ENCODE measurements at regions not wholly inside any gene's neighbourhood (a gene's known extent, or its start where the extent isn't known, plus 50 kb on each side); places are given as distances from the start of the nearest gene placed in this dataset.

- DNase-seq, result no peak
Measured at GRCh38 chr1:4090976-4091660, 191.0 kb upstream of the C1orf174 start.

GRCh38 chr1:4091996-4092395 lies 191.9 kb upstream of the C1orf174 start:
- no peak for DNase-seq

DNA sequence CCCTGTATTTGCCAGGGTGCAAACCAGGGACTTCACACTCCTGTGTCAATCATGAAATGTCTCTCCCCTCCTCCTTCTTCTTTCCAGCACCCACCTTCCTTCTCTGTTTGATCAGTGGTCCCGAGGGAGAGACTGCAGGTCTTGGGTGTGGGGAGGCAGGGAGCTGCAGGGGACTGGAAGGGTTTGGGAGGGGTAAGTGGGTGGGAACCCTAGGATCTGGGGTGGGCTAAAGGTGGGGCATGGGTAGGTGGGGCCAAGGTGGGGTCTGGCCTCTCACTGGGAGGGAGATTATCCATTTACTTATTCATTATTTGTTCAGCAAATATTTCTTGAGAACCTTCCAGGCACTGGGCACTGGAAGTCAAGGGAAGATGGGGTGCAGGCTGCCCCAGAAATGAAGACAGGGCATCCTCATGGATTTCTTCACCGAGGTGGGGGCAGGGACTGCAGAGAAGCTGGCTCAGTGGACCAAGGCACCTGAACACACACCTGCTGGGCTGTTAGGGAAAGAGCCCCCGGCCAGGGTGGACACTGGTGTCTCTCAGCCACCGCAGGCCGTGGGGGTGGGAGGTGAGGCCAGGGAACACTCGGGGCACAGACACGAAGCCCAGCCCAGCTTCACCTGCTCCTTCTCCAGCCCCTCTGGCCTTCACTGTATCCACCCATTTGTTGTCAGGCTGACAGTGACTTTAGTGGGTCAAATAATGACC lies 193.9 kb upstream of the C1orf174 start:
- DNase-seq, result no peak

DNA sequence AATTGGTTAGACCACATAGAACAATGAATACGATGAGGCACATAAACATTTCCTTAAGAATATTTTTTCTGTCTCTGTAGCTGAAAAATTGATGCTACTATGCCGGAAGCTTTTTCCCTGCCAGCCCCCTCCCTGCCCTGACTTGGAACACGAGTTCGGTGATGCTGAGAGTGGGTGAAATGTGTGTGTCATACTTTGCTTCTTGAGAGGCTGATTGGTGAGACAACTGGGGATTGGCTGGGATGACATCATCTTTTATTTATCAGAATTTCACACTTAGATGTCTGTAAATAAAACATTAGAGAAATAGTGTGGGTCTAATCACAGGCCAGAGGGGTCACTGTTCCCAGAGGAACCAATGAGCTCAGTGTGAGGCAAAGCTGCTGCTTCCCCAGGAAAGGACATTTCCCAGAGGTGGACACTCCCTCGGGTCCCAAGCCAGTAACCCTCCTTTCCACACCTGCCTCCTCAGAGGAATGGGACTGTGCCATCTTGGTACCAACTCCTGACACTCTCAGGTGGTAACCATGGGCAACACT lies 195.4 kb upstream of the C1orf174 start:
- no peak for DNase-seq

- DNase-seq, result no peak
Measured at GRCh38 chr1:4101459-4102161, 201.5 kb upstream of the C1orf174 start.

DNA sequence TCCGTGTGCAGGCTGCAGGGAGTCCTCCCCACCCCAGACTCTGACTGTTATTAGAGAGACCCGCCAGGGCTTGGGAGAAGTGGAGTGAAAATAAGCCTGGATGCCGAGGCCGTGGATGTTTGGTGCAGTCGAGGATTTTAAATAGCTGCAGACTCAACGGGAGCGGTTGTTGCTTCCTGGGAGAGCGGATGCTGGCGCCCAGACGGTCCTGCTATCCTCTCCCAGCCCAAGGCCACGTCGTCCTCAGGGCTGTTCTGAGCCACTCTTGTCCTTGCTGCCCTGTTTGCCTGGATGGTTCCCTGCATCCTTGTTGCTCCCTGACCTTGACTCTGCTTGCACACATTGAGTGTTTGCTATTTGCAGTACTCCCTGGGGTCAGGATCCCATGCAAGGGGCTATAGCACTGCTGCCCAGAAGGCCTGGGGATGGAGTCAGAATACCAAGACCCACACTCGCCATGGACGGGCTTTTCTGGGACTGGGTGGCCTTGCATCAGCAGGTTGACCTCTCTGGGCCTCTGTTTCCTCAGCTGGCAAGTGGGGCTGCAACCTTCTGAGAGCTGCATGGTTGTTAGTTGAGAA lies 205.3 kb upstream of the C1orf174 start:
- no peak for DNase-seq

DNA sequence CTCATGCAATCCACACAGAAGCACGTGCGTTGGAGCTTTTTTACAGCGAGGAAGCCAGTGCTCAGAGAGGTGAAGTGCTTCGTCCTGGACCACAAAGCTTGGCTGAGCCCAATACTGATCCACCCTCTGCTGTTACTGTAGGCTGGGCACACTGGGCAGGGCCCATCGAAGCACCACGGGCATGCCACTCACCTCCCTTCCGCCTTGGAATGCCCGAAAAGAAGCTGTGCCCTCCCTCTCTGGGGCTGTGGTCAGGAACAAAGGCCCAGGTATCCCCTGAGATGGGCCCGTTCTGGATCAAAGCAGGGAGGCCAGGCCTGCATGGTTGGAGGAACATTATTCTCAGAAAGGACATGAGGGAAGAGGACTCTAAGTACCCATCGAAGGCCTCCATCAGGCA lies 206.7 kb upstream of the C1orf174 start:
- no peak for DNase-seq

GRCh38 chr1:4107291-4107690 lies 207.2 kb upstream of the C1orf174 start:
- DNase-seq, result no peak

DNA sequence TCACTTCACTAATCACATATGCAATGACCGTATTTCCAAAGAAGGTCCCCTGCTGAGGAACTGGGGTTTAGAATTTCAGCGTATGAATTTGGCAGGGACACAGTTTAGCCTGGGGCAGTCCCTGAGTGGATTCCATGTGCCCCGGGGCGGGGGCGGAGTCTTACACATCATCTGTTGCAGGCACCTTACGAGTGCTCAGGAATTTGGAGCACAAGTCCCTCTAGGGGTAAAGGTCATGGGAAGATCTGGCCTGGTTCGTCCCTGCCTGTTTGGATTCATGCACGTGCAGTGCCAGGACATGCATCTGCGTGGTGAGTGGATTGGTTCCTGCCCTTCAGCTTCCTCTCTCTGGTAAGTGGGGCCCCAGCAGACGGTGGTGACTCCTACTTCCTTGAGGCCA lies 208.3 kb upstream of the C1orf174 start:
- DNase-seq, result no peak

DNA sequence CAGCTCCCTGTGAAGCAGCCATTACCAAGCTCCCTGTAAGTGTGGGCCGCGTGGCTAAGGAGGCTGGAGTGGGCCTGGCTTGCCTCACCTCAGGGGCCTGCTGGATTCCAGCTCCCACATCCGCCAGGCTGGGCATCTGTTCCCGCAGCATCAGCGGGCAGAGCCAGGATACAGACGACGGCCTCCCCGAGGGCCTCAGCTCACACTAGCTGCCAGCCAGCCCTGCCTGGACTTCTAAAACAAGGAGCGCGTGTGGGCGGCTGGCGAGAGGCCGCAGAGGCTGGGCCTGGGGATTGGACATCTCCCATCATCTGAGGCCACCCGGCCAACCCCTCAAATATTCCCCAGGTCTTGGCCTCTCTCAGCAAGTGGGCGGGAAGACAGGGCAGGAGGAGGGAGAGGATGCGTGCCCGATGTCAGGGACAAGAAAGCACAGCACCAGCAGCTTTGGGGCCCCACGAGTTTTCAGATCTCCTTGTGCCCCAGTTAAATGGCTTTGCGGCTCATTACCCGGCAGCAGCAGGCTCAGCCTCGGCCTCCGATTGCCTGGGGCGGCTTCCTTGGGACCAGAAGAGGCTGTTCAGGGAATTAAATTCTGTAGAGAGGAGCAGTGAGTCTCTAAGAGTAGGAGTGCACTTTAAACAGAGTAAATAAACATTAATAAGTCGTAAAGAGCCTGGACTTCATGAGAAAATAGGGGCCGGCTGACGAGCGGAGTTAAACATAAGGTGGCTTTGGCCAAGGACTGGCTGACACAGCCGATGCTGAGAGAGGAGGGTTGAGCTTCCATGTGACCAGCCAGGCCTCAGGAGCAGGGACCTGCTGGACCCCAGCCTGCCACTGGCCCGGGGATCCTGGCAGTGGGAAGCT lies 208.9 kb upstream of the C1orf174 start:
- DNase-seq, result no peak

DNA sequence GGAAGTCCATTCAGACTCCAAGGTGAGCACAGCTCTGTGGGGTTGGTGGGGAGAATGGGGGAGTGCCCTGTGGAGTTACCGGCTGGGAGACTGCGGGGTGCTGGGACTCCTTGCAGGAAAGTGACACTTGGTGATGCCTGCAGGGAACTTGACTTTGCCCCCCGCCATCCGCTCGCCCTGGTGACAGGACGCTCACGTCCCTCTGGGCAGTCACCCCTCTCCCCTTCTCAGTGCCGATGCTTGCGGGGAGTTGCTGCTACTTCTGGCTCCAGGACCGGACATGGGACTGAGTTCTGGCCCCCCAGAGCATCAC lies 209.5 kb upstream of the C1orf174 start:
- no peak for DNase-seq

- DNase-seq, result no peak
Measured at GRCh38 chr1:4110888-4111287, 210.8 kb upstream of the C1orf174 start.

GRCh38 chr1:4113897-4114296 lies 213.8 kb upstream of the C1orf174 start:
- no peak for DNase-seq

GRCh38 chr1:4115191-4115900 lies 215.3 kb upstream of the C1orf174 start:
- no peak for DNase-seq

DNA sequence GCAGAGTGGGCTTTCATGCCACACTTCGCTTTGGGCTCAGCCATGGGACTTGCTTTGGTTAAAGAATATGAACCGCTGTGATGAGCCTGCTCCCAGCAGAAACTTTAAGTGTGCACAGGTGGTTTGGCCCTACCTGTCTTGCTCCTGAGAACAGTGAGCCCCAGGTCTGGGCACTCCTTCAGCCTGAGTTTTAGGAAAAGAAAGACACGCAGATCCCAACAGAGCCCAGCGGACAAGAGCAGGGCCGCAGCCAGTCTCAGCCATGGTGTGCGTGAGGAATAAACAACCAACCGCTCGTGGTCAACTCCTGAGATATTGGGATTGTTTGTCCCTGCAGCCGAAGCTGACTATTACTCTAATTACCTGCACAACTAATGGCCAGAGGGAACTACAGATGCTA lies 217.1 kb upstream of the C1orf174 start:
- no peak for DNase-seq

DNA sequence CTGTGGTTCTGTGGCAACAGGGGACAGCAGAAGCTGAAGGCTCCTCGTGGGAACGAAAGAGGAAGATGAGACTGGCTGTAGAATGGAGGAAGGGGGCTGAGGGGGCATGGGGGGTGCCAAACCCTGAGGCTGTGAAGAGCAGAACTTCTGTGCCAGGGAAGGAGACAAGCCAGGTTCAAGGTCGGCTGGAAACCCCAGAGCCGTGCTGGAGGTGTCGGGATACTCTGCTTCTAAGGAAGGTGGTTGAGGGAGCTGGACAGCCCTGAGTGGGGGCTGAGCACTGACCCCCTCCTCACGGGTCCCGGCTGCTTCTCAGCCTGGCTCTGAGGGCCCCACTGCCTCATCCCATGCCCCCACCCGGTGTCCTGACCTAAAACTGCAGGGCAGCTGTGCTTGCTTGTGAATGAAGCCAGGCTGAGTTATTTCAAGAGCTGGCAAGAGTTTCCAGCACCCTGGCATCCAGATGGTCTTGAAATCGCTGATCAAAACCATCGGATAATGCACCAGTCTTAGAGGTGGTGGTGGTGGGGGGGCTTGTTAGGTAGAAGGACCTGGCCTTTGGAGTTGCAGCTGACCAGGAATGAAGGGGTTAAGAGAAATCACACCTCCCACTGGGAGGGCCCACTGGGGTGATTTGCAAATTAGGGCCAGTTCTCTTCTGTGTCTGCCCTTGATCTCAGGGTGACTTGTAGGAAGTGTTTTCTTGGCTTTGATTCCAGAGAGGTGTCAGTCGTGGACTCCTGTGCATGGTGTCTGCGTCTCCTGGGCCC lies 218.9 kb upstream of the C1orf174 start:
- no peak for DNase-seq

GRCh38 chr1:4119516-4120220 lies 219.6 kb upstream of the C1orf174 start:
- DNase-seq, result no peak

- DNase-seq, result no peak
Measured at GRCh38 chr1:4120557-4121292, 220.7 kb upstream of the C1orf174 start.

DNA sequence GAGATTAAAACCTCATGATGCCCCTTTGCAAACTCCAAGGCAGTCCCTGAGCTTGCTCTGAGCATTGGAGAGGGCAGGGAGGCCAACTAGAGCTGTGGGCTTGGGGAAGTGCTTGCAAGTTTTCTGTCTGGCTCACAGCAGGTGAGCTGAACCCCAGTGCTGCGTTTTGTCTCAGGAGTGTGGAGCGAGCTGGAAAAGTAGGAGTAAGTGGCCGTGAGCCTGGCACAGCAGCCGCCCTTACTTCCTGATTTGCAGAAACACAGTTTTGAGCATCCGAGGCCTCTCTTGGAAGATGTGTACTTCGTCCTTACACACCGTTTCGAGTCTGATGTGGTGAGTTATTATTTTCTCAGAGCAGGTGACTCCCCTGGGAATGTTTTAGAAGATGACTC lies 221.2 kb upstream of the C1orf174 start:
- DNase-seq, result no peak

Data from NCI-H2029 treated with DMSO at 0.1 percent for 48 hours (cell line).